ENCODE measurements at regions not wholly inside any gene's neighbourhood (a gene's known extent, or its start where the extent isn't known, plus 50 kb on each side); places are given as distances from the start of the nearest gene placed in this dataset.
"Not testable (repeated sequence)": the region's sequence is repeated elsewhere in the genome, so short reads cannot be mapped to it uniquely, and the experiment has no call there.

GRCh38 chr11:127795326-127795725, 792.0 kb downstream of the ETS1 start:
- H3K4me3 ChIP-seq = no peak overlapping the region
- no peak for ATAC-seq
- H3K27me3 ChIP-seq (ENCODE audit: low read depth) = no peaks in the 10 kb centered on the region
- DNase-seq = no peak
- no peaks in the 10 kb centered on the region for H3K4me1 ChIP-seq
- TF ChIP-seq CTCF (IDR thresholded peaks at IDR 0.05) = no peak
- H3K36me3 ChIP-seq = no peaks in the 10 kb centered on the region
- H3K9me3 ChIP-seq = no peaks in the 10 kb centered on the region
- H3K27ac ChIP-seq = no peak overlapping the region
- intact Hi-C loops (cut with DNase I) = no loop called here

- TF ChIP-seq CTCF (IDR thresholded peaks at IDR 0.05) = no peak
- Histone ChIP-seq H3K27me3 (ENCODE audit: low read depth) (no peaks in the 10 kb centered on the region), H3K27ac (no peak overlapping the region), H3K4me3 (no peak overlapping the region), H3K36me3 (no peaks in the 10 kb centered on the region), H3K9me3 (no peaks in the 10 kb centered on the region), H3K4me1 (no peaks in the 10 kb centered on the region)
- DNase-seq (no peak), ATAC-seq (no peak)
- intact Hi-C loops (cut with DNase I) = no loop called here
These were observed 791.3 kb upstream of the KIRREL3 start for GRCh38 chr11:127791844-127792243.

GRCh38 chr11:127790592-127790991, 790.0 kb upstream of the KIRREL3 start:
- Histone ChIP-seq H3K36me3 (no peaks in the 10 kb centered on the region), H3K4me3 (no peak overlapping the region), H3K4me1 (no peaks in the 10 kb centered on the region), H3K9me3 (no peaks in the 10 kb centered on the region), H3K27ac (no peak overlapping the region), H3K27me3 (ENCODE audit: low read depth) (no peaks in the 10 kb centered on the region)
- DNase-seq (no peak), ATAC-seq (no peak)
- no peak for TF ChIP-seq CTCF (IDR thresholded peaks at IDR 0.05)
- intact Hi-C loops (cut with DNase I) = no loop called here

- DNase-seq (no peak), ATAC-seq (no peak)
- intact Hi-C loops (cut with DNase I) = no loop called here
- no peak overlapping the region for H3K4me3 ChIP-seq
- H3K27ac ChIP-seq = no peak overlapping the region
- H3K4me1 ChIP-seq = no peaks in the 10 kb centered on the region
- H3K36me3 ChIP-seq = no peaks in the 10 kb centered on the region
- no peaks in the 10 kb centered on the region for H3K27me3 ChIP-seq (ENCODE audit: low read depth)
- peak; percentile 14 for TF ChIP-seq CTCF (IDR thresholded peaks at IDR 0.05)
- H3K9me3 ChIP-seq = no peaks in the 10 kb centered on the region
These were observed 789.4 kb upstream of the KIRREL3 start for GRCh38 chr11:127789927-127790326.

- H3K4me3 ChIP-seq; H3K27me3 ChIP-seq (ENCODE audit: low read depth); H3K4me1 ChIP-seq; ATAC-seq; H3K9me3 ChIP-seq; intact Hi-C loops (cut with DNase I); DNase-seq; H3K27ac ChIP-seq; H3K36me3 ChIP-seq: not testable (repeated sequence)
These were observed 772.4 kb upstream of the KIRREL3 start for GRCh38 chr11:127772938-127773337.

GRCh38 chr11:127768931-127769330, 768.4 kb upstream of the KIRREL3 start:
- H3K4me1 ChIP-seq; H3K27ac ChIP-seq; H3K27me3 ChIP-seq (ENCODE audit: low read depth); DNase-seq; H3K9me3 ChIP-seq; ATAC-seq; H3K4me3 ChIP-seq; H3K36me3 ChIP-seq; intact Hi-C loops (cut with DNase I): not testable (repeated sequence)

- Histone ChIP-seq H3K27me3 (ENCODE audit: low read depth) (no peaks in the 10 kb centered on the region), H3K4me1 (no peaks in the 10 kb centered on the region), H3K4me3 (no peak overlapping the region), H3K9me3 (no peaks in the 10 kb centered on the region), H3K36me3 (no peaks in the 10 kb centered on the region), H3K27ac (no peak overlapping the region)
- TF ChIP-seq CTCF (IDR thresholded peaks at IDR 0.05) = no peak
- ATAC-seq = no peak
- intact Hi-C loops (cut with DNase I) = no loop called here
- DNase-seq = no peak
These were observed 766.2 kb upstream of the KIRREL3 start for GRCh38 chr11:127766734-127767133.

Data from lower lobe of right lung (tissue), 2 donors.